BJ (cell line): ENCODE measurements at regions not wholly inside any gene's neighbourhood (a gene's known extent, or its start where the extent isn't known, plus 50 kb on each side); places are given as distances from the start of the nearest gene placed in this dataset. TPM values are rescaled to one million over a fixed set of nuclear protein-coding genes. Genes with fewer than 3 reads are reported as not detected.

ENCODE experiments used
- CTCF ChIA-PET: fragments of 350-600 bp; formaldehyde crosslinking; extraction: SDS; loops from one replicate; lab custom pipeline; 2021; ENCODE audit warnings: antibody characterized with exemption, inconsistent platforms; lab: Yijun Ruan, JAX
- POLR2A ChIA-PET: fragments of 300-600 bp; sonication (Branson Sonifier 250); formaldehyde crosslinking; extraction: SDS; loops from one replicate; lab custom pipeline; 2021; ENCODE audit warnings: antibody characterized with exemption; lab: Charles Lee
- DNase-seq: peaks from one replicate; pipeline ENCODE4 v3.0.0-alpha.2; 2011; ENCODE audit warnings: low read depth
- H3K27me3 ChIP-seq: 2 replicates; pipeline ENCODE4 v1.6.0; 2011; ENCODE audit warnings: low read length; ENCODE audit not compliant: control insufficient read depth, insufficient read depth
- H3K36me3 ChIP-seq: 2 replicates; pipeline ENCODE4 v1.5.1; 2011; ENCODE audit warnings: low read length; ENCODE audit not compliant: control insufficient read depth, insufficient read depth
- H3K4me3 ChIP-seq: 2 replicates; pipeline ENCODE4 v1.5.1; 2011; ENCODE audit warnings: low read depth, mild to moderate bottlenecking, control low read depth, low read length
- CTCF ChIP-seq: IDR thresholded peaks from 2 replicates; pipeline ENCODE4 v1.5.1; 2011; ENCODE audit warnings: low read depth, mild to moderate bottlenecking, control low read depth, inconsistent platforms, low read length, moderate library complexity; ENCODE audit not compliant: insufficient read depth
- small RNA-seq: library from RNA; depleted of rRNA; stranded (forward); fragments of <200 nt; gene quantifications from one replicate; pipeline ENCODE3, GENCODE V24; 2012; ENCODE audit warnings: low replicate concordance, low read depth; ENCODE audit not compliant: insufficient read length

DNA sequence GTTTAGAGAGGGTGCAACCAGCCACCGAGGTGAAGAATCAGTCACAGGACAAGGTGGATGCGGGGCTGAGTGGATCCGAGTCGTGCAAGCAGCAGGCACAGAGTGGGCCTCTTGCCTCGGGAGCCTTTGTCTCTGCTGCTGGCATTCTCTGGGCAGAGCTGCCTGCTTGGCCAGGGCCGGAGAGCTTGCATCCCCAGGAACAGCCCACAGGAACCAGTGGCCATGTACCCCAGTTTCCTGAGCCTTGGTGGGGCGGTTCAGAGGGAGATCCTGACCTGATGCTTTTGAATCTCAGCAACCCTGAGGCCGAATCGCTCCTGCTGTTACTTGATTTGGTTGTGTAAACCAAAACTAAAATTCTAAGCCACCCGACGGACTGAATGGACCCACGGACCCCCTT, 50.1 kb upstream of the EIF5 start:
- H3K27me3 ChIP-seq: peaks cover 6% of the 10 kb centered on the region
- no peaks in the 10 kb centered on the region for H3K36me3 ChIP-seq
- H3K4me3 ChIP-seq: no peak overlapping the region
- POLR2A ChIA-PET: no interaction called here
- no peak for TF ChIP-seq CTCF
- CTCF ChIA-PET: interaction anchor here (0.8 to 16.3 kb wide), 4 partner anchors 8 to 209 kb away, joined by 3 to 315 read pairs (median 32); no protein-coding TSS in a partner anchor
- DNase-seq: no peak

Small RNA genes in the stretch of these regions (small RNA-seq; reads per million reads assigned to genes)
- not detected for gene AL161669.2
